ENCODE measurements at regions not wholly inside any gene's neighbourhood (a gene's known extent, or its start where the extent isn't known, plus 50 kb on each side); places are given as distances from the start of the nearest gene placed in this dataset.

- POLR2A ChIA-PET = no interaction called here
- ATAC-seq (no peak), DNase-seq (no peak)
- Mint-ChIP-seq H3K4me1 (peaks cover 0 to 1% (median 0%) of the 10 kb centered on the region in 4 donors), H3K9me3 (peaks cover 0 to 4% (median 0%) of the 10 kb centered on the region in 9 donors), H3K4me3 (no peak overlapping the region), H3K27me3 (peaks cover 2 to 8% (median 4%) of the 10 kb centered on the region in 5 donors), H3K27ac (peak overlapping the region in 1 of 10 donors; percentile 15), H3K36me3 (peaks cover 0 to 5% (median 0%) of the 10 kb centered on the region in 3 donors)
Observed at GRCh38 chr10:23686722-23687121, 247.8 kb downstream of the OTUD1 start.

GRCh38 chr10:23692736-23693135 is 253.9 kb downstream of the OTUD1 start:
- no peak for ATAC-seq
- no peak overlapping the region for H3K27ac Mint-ChIP-seq

GRCh38 chr10:23693501-23693901 is 254.6 kb downstream of the OTUD1 start:
- Mint-ChIP-seq H3K4me1 (peaks cover 3 to 18% (median 10%) of the 10 kb centered on the region in 4 donors), H3K27me3 (peaks cover 19 to 69% (median 38%) of the 10 kb centered on the region in 5 donors), H3K9me3 (no peaks in the 10 kb centered on the region), H3K4me3 (peak overlapping the region in 5 of 10 donors; percentile 7 to 69 (median 31)), H3K36me3 (no peaks in the 10 kb centered on the region), H3K27ac (peak overlapping the region in 1 of 10 donors; percentile 44)
- POLR2A ChIA-PET = no interaction called here
- ATAC-seq = no peak
- DNase-seq = no peak

More at GRCh38 chr10:23692736-23693135, 253.9 kb downstream of the OTUD1 start:
- POLR2A ChIA-PET = no interaction called here
- H3K4me3 Mint-ChIP-seq = peak overlapping the region in 1 of 10 donors; percentile 33
- H3K9me3 Mint-ChIP-seq = no peaks in the 10 kb centered on the region
- H3K4me1 Mint-ChIP-seq = peaks cover 3 to 18% (median 10%) of the 10 kb centered on the region in 4 donors
- no peak for DNase-seq
- H3K27me3 Mint-ChIP-seq = peaks cover 19 to 62% (median 39%) of the 10 kb centered on the region in 5 donors
- no peaks in the 10 kb centered on the region for H3K36me3 Mint-ChIP-seq

- Mint-ChIP-seq H3K36me3 (no peaks in the 10 kb centered on the region), H3K4me1 (peaks cover 3 to 18% (median 10%) of the 10 kb centered on the region in 4 donors), H3K4me3 (peak overlapping the region in 8 of 10 donors; percentile 7 to 69 (median 44)), H3K9me3 (no peaks in the 10 kb centered on the region), H3K27ac (no peak overlapping the region), H3K27me3 (peaks cover 19 to 73% (median 38%) of the 10 kb centered on the region in 5 donors)
- ATAC-seq (no peak), DNase-seq (no peak)
- POLR2A ChIA-PET = no interaction called here
Observed at GRCh38 chr10:23693925-23694324, 255.1 kb downstream of the OTUD1 start.

GRCh38 chr10:23694446-23694920 is 255.6 kb downstream of the OTUD1 start:
- H3K27ac Mint-ChIP-seq = no peak overlapping the region
- no peaks in the 10 kb centered on the region for H3K36me3 Mint-ChIP-seq
- POLR2A ChIA-PET = no interaction called here
- no peaks in the 10 kb centered on the region for H3K9me3 Mint-ChIP-seq
- H3K27me3 Mint-ChIP-seq = peaks cover 19 to 79% (median 39%) of the 10 kb centered on the region in 5 donors
- peak overlapping the region in 9 of 10 donors; percentile 26 to 69 (median 54) for H3K4me3 Mint-ChIP-seq
- no peak for ATAC-seq
- no peak for DNase-seq
- peaks cover 3 to 18% (median 10%) of the 10 kb centered on the region in 4 donors for H3K4me1 Mint-ChIP-seq

- POLR2A ChIA-PET = no interaction called here
- Mint-ChIP-seq H3K9me3 (no peaks in the 10 kb centered on the region), H3K36me3 (no peaks in the 10 kb centered on the region), H3K27me3 (peaks cover 18 to 79% (median 39%) of the 10 kb centered on the region in 5 donors), H3K4me3 (peak overlapping the region in 9 of 10 donors; percentile 33 to 72 (median 62)), H3K27ac (no peak overlapping the region), H3K4me1 (peaks cover 3 to 20% (median 10%) of the 10 kb centered on the region in 4 donors)
- DNase-seq = peak in 1 of 10 donors; percentile 5
- no peak for ATAC-seq
Observed at GRCh38 chr10:23694921-23695824, 256.3 kb downstream of the OTUD1 start.

- H3K9me3 Mint-ChIP-seq = no peaks in the 10 kb centered on the region
- H3K27ac Mint-ChIP-seq = no peak overlapping the region
- peak overlapping the region; percentile 6 to 72 (median 58) for H3K4me3 Mint-ChIP-seq
- DNase-seq (no peak), ATAC-seq (no peak)
- peaks cover 3 to 25% (median 13%) of the 10 kb centered on the region in 4 donors for H3K4me1 Mint-ChIP-seq
- no peaks in the 10 kb centered on the region for H3K36me3 Mint-ChIP-seq
- H3K27me3 Mint-ChIP-seq = peaks cover 14 to 79% (median 41%) of the 10 kb centered on the region in 5 donors
- POLR2A ChIA-PET = no interaction called here
Observed at GRCh38 chr10:23695825-23696420, 257.0 kb downstream of the OTUD1 start.

- POLR2A ChIA-PET = no interaction called here
- DNase-seq (no peak), ATAC-seq (no peak)
- Mint-ChIP-seq H3K27ac (no peak overlapping the region), H3K9me3 (no peaks in the 10 kb centered on the region), H3K4me1 (peaks cover 3 to 25% (median 13%) of the 10 kb centered on the region in 4 donors), H3K36me3 (no peaks in the 10 kb centered on the region), H3K27me3 (peaks cover 14 to 77% (median 39%) of the 10 kb centered on the region in 5 donors), H3K4me3 (peak overlapping the region in 6 of 10 donors; percentile 26 to 69 (median 46))
Observed at GRCh38 chr10:23696476-23696875, 257.6 kb downstream of the OTUD1 start.

- Mint-ChIP-seq H3K4me1 (peaks cover 2 to 13% (median 7%) of the 10 kb centered on the region in 4 donors), H3K27me3 (peaks cover 11 to 28% (median 17%) of the 10 kb centered on the region in 5 donors), H3K9me3 (peaks cover 0 to 12% (median 0%) of the 10 kb centered on the region in 9 donors), H3K27ac (no peak overlapping the region), H3K4me3 (peak overlapping the region in 5 of 10 donors; percentile 19 to 64 (median 35)), H3K36me3 (peaks cover 0 to 4% (median 4%) of the 10 kb centered on the region in 3 donors)
- POLR2A ChIA-PET = no interaction called here
- DNase-seq (peak in 9 of 10 donors; percentile 27 to 79 (median 54)), ATAC-seq (peak; percentile 79 to 85)
Observed at GRCh38 chr10:23702977-23703414, 264.1 kb downstream of the OTUD1 start.

- H3K9me3 Mint-ChIP-seq = peaks cover 0 to 2% (median 0%) of the 10 kb centered on the region in 9 donors
- peaks cover 7 to 24% (median 7%) of the 10 kb centered on the region in 5 donors for H3K27me3 Mint-ChIP-seq
- no peak for ATAC-seq
- no peak for DNase-seq
- H3K4me3 Mint-ChIP-seq = no peak overlapping the region
- no peak overlapping the region for H3K27ac Mint-ChIP-seq
- no peaks in the 10 kb centered on the region for H3K4me1 Mint-ChIP-seq
- POLR2A ChIA-PET = no interaction called here
- H3K36me3 Mint-ChIP-seq = no peaks in the 10 kb centered on the region
Observed at GRCh38 chr10:23715363-23715762, 276.5 kb downstream of the OTUD1 start.

GRCh38 chr10:23717913-23718312 is 279.0 kb downstream of the OTUD1 start:
- Mint-ChIP-seq H3K4me3 (no peak overlapping the region), H3K4me1 (no peaks in the 10 kb centered on the region), H3K36me3 (no peaks in the 10 kb centered on the region), H3K9me3 (peaks cover 0 to 2% (median 0%) of the 10 kb centered on the region in 9 donors), H3K27ac (no peak overlapping the region), H3K27me3 (peaks cover 4 to 24% (median 11%) of the 10 kb centered on the region in 5 donors)
- no peak for DNase-seq
- POLR2A ChIA-PET = no interaction called here
- ATAC-seq = no peak

- no peak overlapping the region for H3K27ac Mint-ChIP-seq
- H3K4me3 Mint-ChIP-seq = no peak overlapping the region
- H3K4me1 Mint-ChIP-seq = no peaks in the 10 kb centered on the region
- peaks cover 0 to 2% (median 0%) of the 10 kb centered on the region in 9 donors for H3K9me3 Mint-ChIP-seq
- DNase-seq (no peak), ATAC-seq (no peak)
- POLR2A ChIA-PET = no interaction called here
- no peaks in the 10 kb centered on the region for H3K36me3 Mint-ChIP-seq
- peaks cover 2 to 24% (median 12%) of the 10 kb centered on the region in 5 donors for H3K27me3 Mint-ChIP-seq
Observed at GRCh38 chr10:23718946-23719345, 280.1 kb downstream of the OTUD1 start.
